Thoracic aorta (tissue), 2 donors: ENCODE measurements at regions not wholly inside any gene's neighbourhood (a gene's known extent, or its start where the extent isn't known, plus 50 kb on each side); places are given as distances from the start of the nearest gene placed in this dataset.

Experiments used
- ATAC-seq: fragments of 150-250 bp; one replicate; pipeline ENCODE4 v1.8.0; 2017; ENCODE audit warnings: low read depth; ENCODE audit not compliant: insufficient number of reproducible peaks, low FRiP score
- DNase-seq: peaks from one replicate; pipeline ENCODE4 v3.0.0-alpha.2; 2020; ENCODE audit warnings: low spot score
- H3K27ac ChIP-seq, 2 donors: fragments of 200-600 bp; sonication (generic); 1 replicate in 1 of 2; 2 replicates in 1 of 2; pipeline ENCODE4 v1.5.1; 2016; ENCODE audit warnings: mild to moderate bottlenecking in 2 of 2, moderate library complexity in 2 of 2
- H3K27me3 ChIP-seq: fragments of 200-600 bp; sonication (generic); replicated peaks from 2 replicates; pipeline ENCODE4 v1.6.0; 2016; ENCODE audit warnings: mild to moderate bottlenecking; ENCODE audit not compliant: insufficient read depth
- H3K36me3 ChIP-seq: fragments of 200-600 bp; sonication (generic); one replicate; pipeline ENCODE4 v1.5.1; 2016
- H3K4me1 ChIP-seq, 2 donors: fragments of 200-600 bp; sonication (generic); 1 replicate in 1 of 2; 2 replicates in 1 of 2; pipeline versions ENCODE4 v1.5.1 to v1.6.0; 2016; ENCODE audit warnings: low read depth in 2 of 2, mild to moderate bottlenecking in 1 of 2; ENCODE audit not compliant: control insufficient read depth in 1 of 2
- H3K4me3 ChIP-seq: fragments of 200-600 bp; sonication (generic); 2 replicates; pipeline ENCODE4 v1.5.1; 2016; ENCODE audit warnings: mild to moderate bottlenecking
- H3K9me3 ChIP-seq: fragments of 200-600 bp; sonication (generic); 2 replicates; pipeline ENCODE4 v1.5.1; 2016
- TF ChIP-seq, protein P1 (sequence below): fragments of 200-600 bp; sonication (generic); IDR thresholded peaks from one replicate; pipeline ENCODE4 v1.5.1; 2019; ENCODE audit warnings: antibody characterized with exemption

- Histone ChIP-seq H3K36me3 (no peaks in the 10 kb centered on the region), H3K27me3 (no peaks in the 10 kb centered on the region), H3K9me3 (no peaks in the 10 kb centered on the region), H3K27ac (no peak overlapping the region), H3K4me3 (no peak overlapping the region), H3K4me1 (no peaks in the 10 kb centered on the region)
- TF ChIP-seq, protein P1, sequence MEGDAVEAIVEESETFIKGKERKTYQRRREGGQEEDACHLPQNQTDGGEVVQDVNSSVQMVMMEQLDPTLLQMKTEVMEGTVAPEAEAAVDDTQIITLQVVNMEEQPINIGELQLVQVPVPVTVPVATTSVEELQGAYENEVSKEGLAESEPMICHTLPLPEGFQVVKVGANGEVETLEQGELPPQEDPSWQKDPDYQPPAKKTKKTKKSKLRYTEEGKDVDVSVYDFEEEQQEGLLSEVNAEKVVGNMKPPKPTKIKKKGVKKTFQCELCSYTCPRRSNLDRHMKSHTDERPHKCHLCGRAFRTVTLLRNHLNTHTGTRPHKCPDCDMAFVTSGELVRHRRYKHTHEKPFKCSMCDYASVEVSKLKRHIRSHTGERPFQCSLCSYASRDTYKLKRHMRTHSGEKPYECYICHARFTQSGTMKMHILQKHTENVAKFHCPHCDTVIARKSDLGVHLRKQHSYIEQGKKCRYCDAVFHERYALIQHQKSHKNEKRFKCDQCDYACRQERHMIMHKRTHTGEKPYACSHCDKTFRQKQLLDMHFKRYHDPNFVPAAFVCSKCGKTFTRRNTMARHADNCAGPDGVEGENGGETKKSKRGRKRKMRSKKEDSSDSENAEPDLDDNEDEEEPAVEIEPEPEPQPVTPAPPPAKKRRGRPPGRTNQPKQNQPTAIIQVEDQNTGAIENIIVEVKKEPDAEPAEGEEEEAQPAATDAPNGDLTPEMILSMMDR: no peak
- ATAC-seq: no peak
- DNase-seq: no peak
These were observed 269.7 kb upstream of the NFE2L3 start for GRCh38 chr7:25882151-25882773.

GRCh38 chr7:25884265-25884828 lies 267.7 kb upstream of the NFE2L3 start:
- TF ChIP-seq, protein P1: no peak
- H3K36me3 ChIP-seq: no peaks in the 10 kb centered on the region
- DNase-seq (no peak), ATAC-seq (no peak)
- peaks cover 8% of the 10 kb centered on the region for H3K27me3 ChIP-seq
- no peaks in the 10 kb centered on the region for H3K4me1 ChIP-seq
- no peak overlapping the region for H3K27ac ChIP-seq
- no peaks in the 10 kb centered on the region for H3K9me3 ChIP-seq
- no peak overlapping the region for H3K4me3 ChIP-seq

- TF ChIP-seq, protein P1: no peak
- no peak for ATAC-seq
- Histone ChIP-seq H3K9me3 (no peaks in the 10 kb centered on the region), H3K36me3 (no peaks in the 10 kb centered on the region), H3K27me3 (peaks cover 8% of the 10 kb centered on the region), H3K4me3 (no peak overlapping the region), H3K27ac (no peak overlapping the region), H3K4me1 (no peaks in the 10 kb centered on the region)
- DNase-seq: no peak
These were observed 266.9 kb upstream of the NFE2L3 start for GRCh38 chr7:25885057-25885576.

DNA sequence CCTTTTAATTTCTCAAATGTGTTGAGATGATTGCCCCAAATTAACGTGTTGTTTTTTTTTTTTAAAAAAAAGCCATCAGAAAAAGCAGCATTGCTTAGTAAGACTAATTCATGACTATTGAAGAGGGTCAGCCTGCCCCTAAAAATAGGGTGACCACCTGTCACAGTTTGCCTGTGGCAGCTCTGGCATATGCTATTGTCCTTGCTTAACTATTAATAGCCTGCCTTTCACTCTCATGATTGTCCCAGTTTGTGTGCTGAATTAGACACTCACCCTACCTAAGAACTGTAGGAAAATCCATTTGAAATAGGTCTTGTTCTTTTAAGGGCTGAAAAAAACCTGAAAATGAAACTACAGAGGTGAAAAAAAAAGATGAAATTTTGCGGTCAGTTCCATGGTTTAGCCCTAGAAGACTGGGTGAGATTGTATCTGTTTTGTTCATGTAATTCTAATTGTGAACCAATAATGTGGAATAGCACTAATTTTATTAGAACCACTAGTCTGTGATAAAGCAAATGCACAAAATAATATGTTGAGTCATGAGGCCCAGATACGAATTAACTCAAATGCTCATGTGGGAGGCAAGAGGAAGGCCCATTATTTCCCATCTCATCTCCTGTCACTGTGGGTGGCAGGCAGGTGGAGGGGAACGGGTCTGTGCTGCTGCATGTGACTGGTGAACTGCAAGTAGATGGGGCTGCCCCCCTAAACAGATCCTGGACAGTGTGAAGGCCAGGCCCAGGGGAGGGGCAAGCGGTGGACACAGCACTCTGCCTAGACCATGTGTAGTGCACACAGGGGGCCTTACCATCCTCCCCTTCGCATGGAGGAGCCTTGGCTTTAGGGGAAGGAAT lies 265.4 kb upstream of the NFE2L3 start:
- Histone ChIP-seq H3K9me3 (no peaks in the 10 kb centered on the region), H3K4me3 (no peak overlapping the region), H3K36me3 (no peaks in the 10 kb centered on the region), H3K27ac (no peak overlapping the region), H3K4me1 (no peaks in the 10 kb centered on the region), H3K27me3 (peaks cover 8% of the 10 kb centered on the region)
- no peak for DNase-seq
- TF ChIP-seq, protein P1: no peak
- no peak for ATAC-seq

DNA sequence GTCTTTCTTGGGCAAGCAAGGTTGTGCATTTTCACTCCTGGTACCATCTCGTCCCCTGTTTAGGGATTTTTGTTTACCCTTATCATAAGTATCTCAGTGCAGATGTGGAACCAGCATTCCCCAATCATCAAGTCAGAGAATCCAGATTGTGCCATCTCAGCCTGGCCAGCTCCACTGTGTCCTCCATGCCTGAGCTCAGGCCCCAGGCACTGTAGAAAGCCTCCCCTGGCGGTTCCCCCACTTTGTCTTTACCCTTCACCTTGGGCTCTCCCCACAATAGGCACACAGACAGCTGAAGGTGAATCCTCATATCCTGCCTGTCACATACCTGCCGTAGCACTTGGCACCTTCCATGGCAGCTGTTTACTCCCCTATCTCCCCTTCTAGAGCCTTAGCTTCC lies 264.7 kb upstream of the NFE2L3 start:
- no peak for ATAC-seq
- TF ChIP-seq, protein P1: no peak
- Histone ChIP-seq H3K4me1 (no peaks in the 10 kb centered on the region), H3K4me3 (no peak overlapping the region), H3K9me3 (no peaks in the 10 kb centered on the region), H3K27ac (no peak overlapping the region), H3K27me3 (peaks cover 8% of the 10 kb centered on the region), H3K36me3 (no peaks in the 10 kb centered on the region)
- no peak for DNase-seq
